ENCODE measurements at regions not wholly inside any gene's neighbourhood (a gene's known extent, or its start where the extent isn't known, plus 50 kb on each side); places are given as distances from the start of the nearest gene placed in this dataset.

GRCh38 chr1:98400446-98400845 is 261.1 kb upstream of the SNX7 start:
- DNase-seq = no peak
- H2AFZ ChIP-seq (ENCODE audit: low read depth) = no peak overlapping the region
- no peak for TF ChIP-seq NRF1 (IDR thresholded peaks at IDR 0.05; ENCODE audit: low read depth, low read length)
- no peak for TF ChIP-seq TEAD4 (IDR thresholded peaks at IDR 0.05; ENCODE audit: borderline replicate concordance, insufficient read depth)
- no peak for TF ChIP-seq MAX (IDR thresholded peaks at IDR 0.05; ENCODE audit: low read depth)
- TF ChIP-seq SIN3A (IDR thresholded peaks at IDR 0.05; ENCODE audit: borderline replicate concordance, low read depth, low read length) = no peak
- no peak for TF ChIP-seq EZH2phosphoT487 (IDR thresholded peaks at IDR 0.05; ENCODE audit: borderline replicate concordance, low read depth)
- no peak for TF ChIP-seq CHD2 (IDR thresholded peaks at IDR 0.05; ENCODE audit: low read length, partially characterized antibody)
- TF ChIP-seq RCOR1 (IDR thresholded peaks at IDR 0.05; ENCODE audit: low read length) = no peak
- TF ChIP-seq USF2 (IDR thresholded peaks at IDR 0.05; ENCODE audit: borderline replicate concordance, low read depth, low read length) = no peak
- no peak for TF ChIP-seq FOSL2 (IDR thresholded peaks at IDR 0.05; ENCODE audit: borderline replicate concordance, low read depth)
- no peak for TF ChIP-seq RAD21 (IDR thresholded peaks at IDR 0.05; ENCODE audit: low read length)
- H3K36me3 ChIP-seq (replicated peaks in 1 of 2; ENCODE audit: control insufficient read depth in 1 of 2, insufficient read depth in 2 of 2, low read length in 1 of 2) = no peaks in the 10 kb centered on the region
- no peaks in the 10 kb centered on the region for H3K9me2 ChIP-seq
- ChIA-PET POLR2A (no interaction called here), CTCF (interaction anchor here (2.2 kb wide), 1 partner anchor 68 kb away, joined by 8 read pairs; no protein-coding TSS in a partner anchor)
- H3K79me2 ChIP-seq (ENCODE audit: insufficient read depth) = no peaks in the 10 kb centered on the region
- H4K20me1 ChIP-seq (ENCODE audit: insufficient read depth) = no peaks in the 10 kb centered on the region
- no peak overlapping the region for H3K4me2 ChIP-seq
- H3K27me3 ChIP-seq (ENCODE audit: insufficient read depth) = no peaks in the 10 kb centered on the region
- H3F3A ChIP-seq (replicated peaks; ENCODE audit: insufficient read depth) = no peaks in the 10 kb centered on the region
- H3K9ac ChIP-seq = no peak overlapping the region
- 87% methylated on average over 2 of the region's 2 CpGs for WGBS (ENCODE audit: low lambda C conversion rate)
- H3K9me3 ChIP-seq = no peaks in the 10 kb centered on the region
- no peak overlapping the region for H3K27ac ChIP-seq (ENCODE audit: low read depth in 2 of 2, low read length in 1 of 2)
- H3K4me3 ChIP-seq (ENCODE audit: low read depth in 2 of 2, low read length in 1 of 2) = no peak overlapping the region
- peaks cover 12 to 15% of the 10 kb centered on the region in 2 experiments; a peak in 3 of 4 replicates for H3K4me1 ChIP-seq (ENCODE audit: control insufficient read depth in 1 of 2, insufficient read depth in 2 of 2, low read depth in 1 of 2, low read length in 1 of 2)

- ChIA-PET POLR2A (no interaction called here), CTCF (interaction anchor here (0.8 to 1.2 kb wide), 2 partner anchors 11 to 69 kb away, joined by 3 read pairs; no protein-coding TSS in a partner anchor)
- Histone ChIP-seq H3K4me2 (peak overlapping the region; percentile 36; the same call in 1 of the 2 replicates), H3K9me3 (no peaks in the 10 kb centered on the region), H3K27me3 (ENCODE audit: insufficient read depth) (no peaks in the 10 kb centered on the region), H3K79me2 (ENCODE audit: insufficient read depth) (no peaks in the 10 kb centered on the region), H3K9me2 (no peaks in the 10 kb centered on the region), H3F3A (replicated peaks; ENCODE audit: insufficient read depth) (no peaks in the 10 kb centered on the region), H3K9ac (no peak overlapping the region), H3K27ac (ENCODE audit: low read depth in 2 of 2, low read length in 1 of 2) (peak overlapping the region; percentile 27 to 58; a peak in 3 of 4 replicates), H3K4me3 (ENCODE audit: low read depth in 2 of 2, low read length in 1 of 2) (no peak overlapping the region; a peak in 1 of 4 replicates), H2AFZ (ENCODE audit: low read depth) (no peak overlapping the region), H3K4me1 (ENCODE audit: control insufficient read depth in 1 of 2, insufficient read depth in 2 of 2, low read depth in 1 of 2, low read length in 1 of 2) (peaks cover 2 to 4% of the 10 kb centered on the region in 2 experiments; a peak in 3 of 4 replicates), H3K36me3 (replicated peaks in 1 of 2; ENCODE audit: control insufficient read depth in 1 of 2, insufficient read depth in 2 of 2, low read length in 1 of 2) (no peaks in the 10 kb centered on the region), H4K20me1 (ENCODE audit: insufficient read depth) (no peaks in the 10 kb centered on the region)
- TF ChIP-seq USF2 (IDR thresholded peaks at IDR 0.05; ENCODE audit: borderline replicate concordance, low read depth, low read length) (no peak), RCOR1 (IDR thresholded peaks at IDR 0.05; ENCODE audit: low read length) (no peak), PBX3 (IDR thresholded peaks at IDR 0.05) (peak; percentile 54; the same call in 1 of the 2 replicates), JUND (IDR thresholded peaks at IDR 0.05) (peak; percentile 19; the same call in 1 of the 2 replicates), FOSL2 (IDR thresholded peaks at IDR 0.05; ENCODE audit: borderline replicate concordance, low read depth) (0 out of 2 replicates have a peak, but pooled peaks have one; percentile 47)
- 93% methylated on average over 1 of the region's 1 CpG for WGBS (ENCODE audit: low lambda C conversion rate)
- DNase-seq = no peak
These were observed 262.3 kb upstream of the SNX7 start for GRCh38 chr1:98399218-98399617.
